ENCODE measurements at regions not wholly inside any gene's neighbourhood (a gene's known extent, or its start where the extent isn't known, plus 50 kb on each side); places are given as distances from the start of the nearest gene placed in this dataset.

- Histone ChIP-seq H3K36me3 (no peaks in the 10 kb centered on the region), H3K4me3 (no peak overlapping the region), H3K27me3 (no peaks in the 10 kb centered on the region), H3K27ac (no peak overlapping the region), H3K9me3 (no peaks in the 10 kb centered on the region), H3K4me1 (no peaks in the 10 kb centered on the region)
- WGBS, 2 donors: 86 to 92% methylated on average over 4 of the region's 4 CpGs
- FAIRE-seq (no peak), DNase-seq (no peak), ATAC-seq (no peak)
- TF ChIP-seq, protein P1, sequence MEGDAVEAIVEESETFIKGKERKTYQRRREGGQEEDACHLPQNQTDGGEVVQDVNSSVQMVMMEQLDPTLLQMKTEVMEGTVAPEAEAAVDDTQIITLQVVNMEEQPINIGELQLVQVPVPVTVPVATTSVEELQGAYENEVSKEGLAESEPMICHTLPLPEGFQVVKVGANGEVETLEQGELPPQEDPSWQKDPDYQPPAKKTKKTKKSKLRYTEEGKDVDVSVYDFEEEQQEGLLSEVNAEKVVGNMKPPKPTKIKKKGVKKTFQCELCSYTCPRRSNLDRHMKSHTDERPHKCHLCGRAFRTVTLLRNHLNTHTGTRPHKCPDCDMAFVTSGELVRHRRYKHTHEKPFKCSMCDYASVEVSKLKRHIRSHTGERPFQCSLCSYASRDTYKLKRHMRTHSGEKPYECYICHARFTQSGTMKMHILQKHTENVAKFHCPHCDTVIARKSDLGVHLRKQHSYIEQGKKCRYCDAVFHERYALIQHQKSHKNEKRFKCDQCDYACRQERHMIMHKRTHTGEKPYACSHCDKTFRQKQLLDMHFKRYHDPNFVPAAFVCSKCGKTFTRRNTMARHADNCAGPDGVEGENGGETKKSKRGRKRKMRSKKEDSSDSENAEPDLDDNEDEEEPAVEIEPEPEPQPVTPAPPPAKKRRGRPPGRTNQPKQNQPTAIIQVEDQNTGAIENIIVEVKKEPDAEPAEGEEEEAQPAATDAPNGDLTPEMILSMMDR (IDR thresholded peaks at IDR 0.05): no peak
- intact Hi-C loops (cut with DNase I): no loop called here
These were observed 90.8 kb upstream of the PFN2 start for GRCh38 chr3:150061288-150062024.

DNA sequence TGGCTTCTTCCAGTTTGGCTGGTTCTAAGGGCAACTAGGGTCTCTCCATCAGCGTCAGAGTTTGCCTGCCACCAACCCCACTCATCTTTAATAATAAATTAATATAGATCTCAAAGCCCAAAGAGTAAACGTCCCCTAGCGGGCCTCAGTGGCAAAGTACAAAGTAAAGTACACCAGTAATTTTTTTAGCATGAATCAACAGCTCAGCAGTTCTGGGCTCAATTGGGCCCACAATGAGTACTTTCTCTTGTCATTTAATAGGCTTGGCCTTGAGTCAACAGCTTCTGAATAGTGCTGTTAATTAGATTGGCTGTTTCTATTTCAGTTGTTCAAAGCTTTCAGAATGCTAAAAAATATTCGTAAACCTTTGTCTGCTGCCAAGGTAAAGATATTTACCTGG lies 89.0 kb upstream of the PFN2 start:
- no peaks in the 10 kb centered on the region for H3K27me3 ChIP-seq
- peaks cover 0 to 2% (median 0%) of the 10 kb centered on the region in 3 donors for H3K4me1 ChIP-seq
- ATAC-seq (no peak), FAIRE-seq (no peak), DNase-seq (no peak)
- intact Hi-C loops (cut with DNase I): no loop called here
- no peaks in the 10 kb centered on the region for H3K9me3 ChIP-seq
- no peak overlapping the region for H3K4me3 ChIP-seq
- 68 to 77% methylated on average over 4 of the region's 4 CpGs for WGBS, 2 donors
- no peak overlapping the region for H3K27ac ChIP-seq
- H3K36me3 ChIP-seq: no peaks in the 10 kb centered on the region
- TF ChIP-seq, protein P1 (IDR thresholded peaks at IDR 0.05): no peak

DNA sequence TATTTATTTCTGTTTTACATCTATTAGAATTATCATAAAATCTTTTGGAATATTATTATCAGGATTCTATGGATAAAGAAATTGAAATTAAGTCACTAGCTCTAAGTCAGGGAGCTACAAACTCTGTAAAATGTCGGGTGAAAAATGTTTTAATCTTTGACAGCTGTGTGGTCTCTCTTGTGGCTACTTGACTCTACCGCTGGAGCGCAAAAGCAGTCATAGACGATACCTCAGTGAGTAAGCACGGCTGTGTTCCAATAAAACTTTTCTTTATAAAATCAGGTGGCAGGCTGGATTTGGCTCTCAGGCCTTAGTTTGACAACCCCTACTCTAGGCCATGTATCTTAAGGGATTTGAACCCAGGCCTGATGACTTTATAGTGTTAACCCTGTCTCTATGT lies 88.5 kb upstream of the PFN2 start:
- ATAC-seq (no peak), DNase-seq (no peak), FAIRE-seq (no peak)
- no peaks in the 10 kb centered on the region for H3K9me3 ChIP-seq
- H3K4me3 ChIP-seq: no peak overlapping the region
- peaks cover 0 to 2% (median 0%) of the 10 kb centered on the region in 3 donors for H3K4me1 ChIP-seq
- TF ChIP-seq, protein P1 (IDR thresholded peaks at IDR 0.05): no peak
- no peaks in the 10 kb centered on the region for H3K27me3 ChIP-seq
- H3K27ac ChIP-seq: no peak overlapping the region
- WGBS, 2 donors: 45 to 86% methylated on average over 5 of the region's 5 CpGs
- H3K36me3 ChIP-seq: no peaks in the 10 kb centered on the region
- intact Hi-C loops (cut with DNase I): no loop called here

DNA sequence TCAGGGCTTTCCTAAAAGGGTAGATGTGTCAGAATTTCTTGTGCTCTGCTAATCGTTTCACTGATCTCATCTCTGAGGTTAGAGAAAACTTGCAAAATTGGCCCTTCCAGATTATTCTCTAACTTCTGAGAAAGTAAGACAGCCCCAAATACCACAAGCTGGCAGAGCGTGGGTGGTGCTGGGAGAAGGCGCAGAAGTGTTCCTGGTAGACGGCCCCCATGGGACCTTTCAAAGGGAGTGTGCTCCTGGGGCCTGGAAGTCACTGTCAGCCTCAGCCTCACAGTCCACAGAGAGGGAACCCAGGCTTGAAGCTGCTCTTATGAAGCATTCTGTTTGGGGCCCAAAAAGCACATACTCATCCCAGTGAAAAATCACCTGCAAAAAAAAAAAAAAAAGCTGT lies 86.5 kb upstream of the PFN2 start:
- intact Hi-C loops (cut with DNase I): no loop called here
- TF ChIP-seq, protein P1 (IDR thresholded peaks at IDR 0.05): no peak
- WGBS, 2 donors: 90 to 91% methylated on average over 4 of the region's 4 CpGs
- DNase-seq (no peak), FAIRE-seq (no peak), ATAC-seq (no peak)
- Histone ChIP-seq H3K36me3 (no peaks in the 10 kb centered on the region), H3K27ac (no peak overlapping the region), H3K9me3 (no peaks in the 10 kb centered on the region), H3K4me1 (peaks cover 0 to 2% (median 0%) of the 10 kb centered on the region in 3 donors), H3K27me3 (no peaks in the 10 kb centered on the region), H3K4me3 (no peak overlapping the region)

- WGBS, 2 donors: 25 to 29% methylated on average over 6 of the region's 6 CpGs
- intact Hi-C loops (cut with DNase I): no loop called here
- TF ChIP-seq, protein P1 (IDR thresholded peaks at IDR 0.05): no peak
- no peaks in the 10 kb centered on the region for H3K36me3 ChIP-seq
- H3K9me3 ChIP-seq: no peaks in the 10 kb centered on the region
- H3K27me3 ChIP-seq: no peaks in the 10 kb centered on the region
- ATAC-seq (peak; percentile 94 to 99 (median 96)), DNase-seq (peak in 4 of 6 donors; percentile 33 to 77 (median 70)), FAIRE-seq (no peak)
- peak overlapping the region in 3 of 4 donors; percentile 3 to 43 (median 23) for H3K27ac ChIP-seq
- H3K4me1 ChIP-seq: peaks cover 0 to 2% (median 0%) of the 10 kb centered on the region in 3 donors
- no peak overlapping the region for H3K4me3 ChIP-seq
These were observed 84.6 kb upstream of the PFN2 start for GRCh38 chr3:150055332-150055731.
